Transverse colon (tissue), 3 donors: ENCODE measurements at regions not wholly inside any gene's neighbourhood (a gene's known extent, or its start where the extent isn't known, plus 50 kb on each side); places are given as distances from the start of the nearest gene placed in this dataset.

Experiments
- POLR2A ChIP-seq: fragments of 450-650 bp; IDR thresholded peaks from one replicate; pipeline ENCODE4 v1.6.1; 2016; ENCODE audit warnings: antibody characterized with exemption, mild to moderate bottlenecking, moderate library complexity
- TF ChIP-seq, protein P1 (sequence below), 5 experiments: fragments of 200-600 bp in 3 of 5; fragments of 450-650 bp in 2 of 5; sonication (generic) in 3 of 5; IDR thresholded peaks; 1 replicate in 2 of 5; 2 replicates in 3 of 5; pipeline ENCODE4 v1.5.1; 2016 to 2017; ENCODE audit warnings: antibody characterized with exemption in 5 of 5, inconsistent platforms in 3 of 5, mild to moderate bottlenecking in 2 of 5, moderate library complexity in 1 of 5

DNA sequence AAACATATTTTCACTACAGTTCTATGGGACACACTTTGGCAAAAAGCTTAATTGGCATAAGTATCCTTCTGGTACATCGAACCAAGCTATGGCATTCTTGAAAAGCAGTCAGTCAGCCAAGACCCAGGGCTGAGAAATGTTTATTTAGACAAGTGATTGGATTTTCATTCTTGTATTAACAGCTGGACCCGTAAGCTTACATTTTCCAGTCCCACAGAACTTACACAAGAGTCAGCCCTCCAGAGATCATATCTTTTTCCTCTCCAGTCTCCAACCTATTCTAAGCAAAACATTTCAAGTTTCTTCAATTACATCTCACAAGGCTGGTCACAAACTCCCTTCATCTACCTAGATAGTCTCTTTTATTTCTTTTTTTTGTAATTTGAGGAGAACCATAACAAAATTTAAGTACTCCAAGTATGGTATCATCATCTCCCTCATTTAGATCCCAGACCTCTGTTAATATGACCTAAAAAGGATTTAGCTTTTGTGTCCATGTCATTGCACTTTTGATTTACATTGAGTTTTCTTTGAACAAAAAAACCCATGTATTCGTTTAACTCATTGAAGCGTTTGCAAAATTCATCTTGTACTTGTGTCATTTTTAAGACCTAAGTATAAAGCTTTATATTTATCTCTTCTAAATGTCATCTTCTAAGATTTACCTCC, 67.9 kb upstream of the GRK3 start:
- TF ChIP-seq POLR2A, result no peak
- TF ChIP-seq, protein P1, sequence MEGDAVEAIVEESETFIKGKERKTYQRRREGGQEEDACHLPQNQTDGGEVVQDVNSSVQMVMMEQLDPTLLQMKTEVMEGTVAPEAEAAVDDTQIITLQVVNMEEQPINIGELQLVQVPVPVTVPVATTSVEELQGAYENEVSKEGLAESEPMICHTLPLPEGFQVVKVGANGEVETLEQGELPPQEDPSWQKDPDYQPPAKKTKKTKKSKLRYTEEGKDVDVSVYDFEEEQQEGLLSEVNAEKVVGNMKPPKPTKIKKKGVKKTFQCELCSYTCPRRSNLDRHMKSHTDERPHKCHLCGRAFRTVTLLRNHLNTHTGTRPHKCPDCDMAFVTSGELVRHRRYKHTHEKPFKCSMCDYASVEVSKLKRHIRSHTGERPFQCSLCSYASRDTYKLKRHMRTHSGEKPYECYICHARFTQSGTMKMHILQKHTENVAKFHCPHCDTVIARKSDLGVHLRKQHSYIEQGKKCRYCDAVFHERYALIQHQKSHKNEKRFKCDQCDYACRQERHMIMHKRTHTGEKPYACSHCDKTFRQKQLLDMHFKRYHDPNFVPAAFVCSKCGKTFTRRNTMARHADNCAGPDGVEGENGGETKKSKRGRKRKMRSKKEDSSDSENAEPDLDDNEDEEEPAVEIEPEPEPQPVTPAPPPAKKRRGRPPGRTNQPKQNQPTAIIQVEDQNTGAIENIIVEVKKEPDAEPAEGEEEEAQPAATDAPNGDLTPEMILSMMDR (IDR thresholded peaks at IDR 0.05), result no peak
